ENCODE measurements at regions not wholly inside any gene's neighbourhood (a gene's known extent, or its start where the extent isn't known, plus 50 kb on each side); places are given as distances from the start of the nearest gene placed in this dataset.

DNA sequence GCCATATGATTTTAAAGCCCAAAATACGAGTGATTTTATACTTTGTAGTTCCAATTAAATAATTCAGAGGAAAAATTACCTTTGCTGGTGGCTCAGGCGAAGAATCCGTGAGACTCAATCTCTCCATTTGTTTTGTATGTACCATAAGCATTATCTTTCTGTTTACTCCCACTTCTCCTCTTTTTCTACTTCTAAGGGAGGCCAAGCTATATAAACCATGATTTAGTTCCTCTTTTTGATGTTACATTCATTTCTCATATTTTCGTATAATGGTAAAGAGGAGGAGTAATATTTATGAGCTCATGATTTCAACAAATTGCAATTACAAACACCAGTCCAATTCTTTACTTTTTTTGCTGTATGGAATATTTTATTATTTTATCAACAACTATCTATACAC is 50.6 kb upstream of the TES start:
- Histone ChIP-seq H3K36me3 (no peaks in the 10 kb centered on the region), H3K9me3 (no peaks in the 10 kb centered on the region), H3K4me1 (no peaks in the 10 kb centered on the region), H3K27me3 (no peaks in the 10 kb centered on the region), H3K4me3 (no peak overlapping the region), H3K27ac (no peak overlapping the region)
- TF ChIP-seq POLR2AphosphoS5 (IDR thresholded peaks at IDR 0.05) (no peak), POLR2A (IDR thresholded peaks at IDR 0.05) (no peak), EP300 (IDR thresholded peaks at IDR 0.05; ENCODE audit: low read depth) (no peak)
- TF ChIP-seq, protein P1, sequence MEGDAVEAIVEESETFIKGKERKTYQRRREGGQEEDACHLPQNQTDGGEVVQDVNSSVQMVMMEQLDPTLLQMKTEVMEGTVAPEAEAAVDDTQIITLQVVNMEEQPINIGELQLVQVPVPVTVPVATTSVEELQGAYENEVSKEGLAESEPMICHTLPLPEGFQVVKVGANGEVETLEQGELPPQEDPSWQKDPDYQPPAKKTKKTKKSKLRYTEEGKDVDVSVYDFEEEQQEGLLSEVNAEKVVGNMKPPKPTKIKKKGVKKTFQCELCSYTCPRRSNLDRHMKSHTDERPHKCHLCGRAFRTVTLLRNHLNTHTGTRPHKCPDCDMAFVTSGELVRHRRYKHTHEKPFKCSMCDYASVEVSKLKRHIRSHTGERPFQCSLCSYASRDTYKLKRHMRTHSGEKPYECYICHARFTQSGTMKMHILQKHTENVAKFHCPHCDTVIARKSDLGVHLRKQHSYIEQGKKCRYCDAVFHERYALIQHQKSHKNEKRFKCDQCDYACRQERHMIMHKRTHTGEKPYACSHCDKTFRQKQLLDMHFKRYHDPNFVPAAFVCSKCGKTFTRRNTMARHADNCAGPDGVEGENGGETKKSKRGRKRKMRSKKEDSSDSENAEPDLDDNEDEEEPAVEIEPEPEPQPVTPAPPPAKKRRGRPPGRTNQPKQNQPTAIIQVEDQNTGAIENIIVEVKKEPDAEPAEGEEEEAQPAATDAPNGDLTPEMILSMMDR (IDR thresholded peaks at IDR 0.05) = no peak
- intact Hi-C loops (cut with DNase I; ENCODE audit: low total_unique reads) (no loop called here), in situ Hi-C loops (cut with MboI; ENCODE audit: low pct_ligation_motif_present in 1 of 4, low pct_unique_long_range_greater_than_20kb in 1 of 4, low sequenced_read_pairs in 3 of 4) (loop anchor here in 3 of 4 donors (25.0 kb wide), 2 partner anchors 653 to 978 kb away; no protein-coding TSS in a partner anchor)
- 79 to 95% methylated on average over 4 of the region's 4 CpGs for WGBS, 2 donors (ENCODE audit: low coverage in 1 of 2)
- no peak for DNase-seq

Measured in transverse colon (tissue), 4 donors.